ENCODE measurements at regions not wholly inside any gene's neighbourhood (a gene's known extent, or its start where the extent isn't known, plus 50 kb on each side); places are given as distances from the start of the nearest gene placed in this dataset.
"Not testable (repeated sequence)": the region's sequence is repeated elsewhere in the genome, so short reads cannot be mapped to it uniquely, and the experiment has no call there.

GRCh38 chr4:26241179-26241578 is 79.6 kb upstream of the RBPJ start:
- CTCF ChIA-PET: no interaction called here

GRCh38 chr4:26242451-26242850 is 78.4 kb upstream of the RBPJ start:
- DNase-seq: no peak
- Histone ChIP-seq H3K4me1 (ENCODE audit: control insufficient read depth in 1 of 2, extremely low read depth in 1 of 2, insufficient read depth in 2 of 2, low read length in 2 of 2) (no peaks in the 10 kb centered on the region), H3K36me3 (ENCODE audit: control insufficient read depth in 2 of 2, extremely low read depth in 1 of 2, insufficient read depth in 1 of 2, low read length in 1 of 2) (no peaks in the 10 kb centered on the region), H3K27ac (ENCODE audit: low read length) (no peak overlapping the region), H3K4me3 (ENCODE audit: control insufficient read depth in 1 of 2, extremely low read depth in 1 of 2, low read length in 1 of 2) (no peak overlapping the region), H3K27me3 (replicated peaks in 1 of 2; ENCODE audit: control insufficient read depth in 2 of 2, extremely low read depth in 1 of 2, insufficient read depth in 2 of 2, low read length in 1 of 2) (no peaks in the 10 kb centered on the region), H3K9me3 (no peaks in the 10 kb centered on the region)
- no peak overlapping the region for H3K4me3 Mint-ChIP-seq
- peaks cover 0 to 7% of the 10 kb centered on the region in 2 donors for H3K27me3 Mint-ChIP-seq
- no peak for ATAC-seq (replicated peaks in 1 of 4)
- no peaks in the 10 kb centered on the region for H3K9me3 Mint-ChIP-seq
- ChIA-PET POLR2A (no interaction called here), CTCF (no interaction called here)
- no peaks in the 10 kb centered on the region for H3K4me1 Mint-ChIP-seq
- no peaks in the 10 kb centered on the region for H3K36me3 Mint-ChIP-seq
- no peak overlapping the region for H3K27ac Mint-ChIP-seq

More at GRCh38 chr4:26241179-26241578, 79.6 kb upstream of the RBPJ start:
- Mint-ChIP-seq H3K9me3 (no peaks in the 10 kb centered on the region), H3K4me1 (no peaks in the 10 kb centered on the region), H3K4me3 (no peak overlapping the region), H3K27me3 (peaks cover 0 to 7% of the 10 kb centered on the region in 2 donors), H3K27ac (no peak overlapping the region), H3K36me3 (no peaks in the 10 kb centered on the region)
- WGBS (ENCODE audit: insufficient coverage): no CpG with 5 or more reads among the region's 4 CpGs
- Histone ChIP-seq H3K27ac (ENCODE audit: low read length) (no peak overlapping the region), H3K27me3 (replicated peaks in 1 of 2; ENCODE audit: control insufficient read depth in 2 of 2, extremely low read depth in 1 of 2, insufficient read depth in 2 of 2, low read length in 1 of 2) (no peaks in the 10 kb centered on the region), H3K9me3 (no peaks in the 10 kb centered on the region), H3K4me3 (ENCODE audit: control insufficient read depth in 1 of 2, extremely low read depth in 1 of 2, low read length in 1 of 2) (no peak overlapping the region), H3K4me1 (ENCODE audit: control insufficient read depth in 1 of 2, extremely low read depth in 1 of 2, insufficient read depth in 2 of 2, low read length in 2 of 2) (no peaks in the 10 kb centered on the region), H3K36me3 (ENCODE audit: control insufficient read depth in 2 of 2, extremely low read depth in 1 of 2, insufficient read depth in 1 of 2, low read length in 1 of 2) (no peaks in the 10 kb centered on the region)
- DNase-seq (no peak), ATAC-seq (replicated peaks in 1 of 4) (no peak)
- POLR2A ChIA-PET: no interaction called here

- CTCF ChIA-PET; H3K27me3 Mint-ChIP-seq; H3K36me3 Mint-ChIP-seq; ATAC-seq (replicated peaks in 1 of 4); H3K36me3 ChIP-seq (ENCODE audit: control insufficient read depth in 2 of 2, extremely low read depth in 1 of 2, insufficient read depth in 1 of 2, low read length in 1 of 2); H3K9me3 Mint-ChIP-seq; H3K4me1 Mint-ChIP-seq; H3K27me3 ChIP-seq (replicated peaks in 1 of 2; ENCODE audit: control insufficient read depth in 2 of 2, extremely low read depth in 1 of 2, insufficient read depth in 2 of 2, low read length in 1 of 2); H3K27ac Mint-ChIP-seq; H3K4me3 Mint-ChIP-seq; DNase-seq; H3K27ac ChIP-seq (ENCODE audit: low read length); H3K9me3 ChIP-seq; H3K4me3 ChIP-seq (ENCODE audit: control insufficient read depth in 1 of 2, extremely low read depth in 1 of 2, low read length in 1 of 2); POLR2A ChIA-PET; H3K4me1 ChIP-seq (ENCODE audit: control insufficient read depth in 1 of 2, extremely low read depth in 1 of 2, insufficient read depth in 2 of 2, low read length in 2 of 2): not testable (repeated sequence)
- whole genome bisulfite sequencing (ENCODE audit: insufficient coverage): no CpG with 5 or more reads among the region's 1 CpG
Observed at GRCh38 chr4:26244138-26244537, 76.7 kb upstream of the RBPJ start.

DNA sequence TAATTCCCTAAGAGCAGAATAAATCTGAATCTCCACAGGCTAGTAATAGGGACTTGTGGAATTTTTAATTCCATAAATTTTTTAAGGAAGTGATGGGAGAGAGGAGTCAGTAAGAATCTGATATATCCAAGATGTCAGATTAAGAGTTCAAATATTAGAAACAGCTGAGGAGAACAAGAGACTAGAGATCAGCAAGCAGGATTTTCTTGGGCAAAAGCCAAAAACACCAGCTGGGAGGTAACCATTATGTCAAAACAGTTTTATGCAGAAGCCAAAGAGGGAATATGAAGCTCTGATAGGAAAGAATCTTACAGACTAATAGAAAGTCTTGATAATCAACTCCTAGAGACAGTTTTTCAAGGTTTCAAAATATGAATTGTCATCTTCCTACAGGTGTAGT is 72.2 kb upstream of the RBPJ start:
- H3K27ac Mint-ChIP-seq: no peak overlapping the region
- no peaks in the 10 kb centered on the region for H3K36me3 Mint-ChIP-seq
- no peaks in the 10 kb centered on the region for H3K4me1 Mint-ChIP-seq
- ATAC-seq (replicated peaks in 1 of 4) (no peak), DNase-seq (no peak)
- no peaks in the 10 kb centered on the region for H3K9me3 Mint-ChIP-seq
- no peaks in the 10 kb centered on the region for H3K36me3 ChIP-seq (ENCODE audit: control insufficient read depth in 2 of 2, extremely low read depth in 1 of 2, insufficient read depth in 1 of 2, low read length in 1 of 2)
- no peak overlapping the region for H3K4me3 ChIP-seq (ENCODE audit: control insufficient read depth in 1 of 2, extremely low read depth in 1 of 2, low read length in 1 of 2)
- ChIA-PET CTCF (no interaction called here), POLR2A (no interaction called here)
- no peaks in the 10 kb centered on the region for H3K4me1 ChIP-seq (ENCODE audit: control insufficient read depth in 1 of 2, extremely low read depth in 1 of 2, insufficient read depth in 2 of 2, low read length in 2 of 2)
- peaks cover 0 to 4% of the 10 kb centered on the region in 2 donors for H3K27me3 Mint-ChIP-seq
- no peaks in the 10 kb centered on the region for H3K9me3 ChIP-seq
- no peak overlapping the region for H3K4me3 Mint-ChIP-seq
- H3K27me3 ChIP-seq (replicated peaks in 1 of 2; ENCODE audit: control insufficient read depth in 2 of 2, extremely low read depth in 1 of 2, insufficient read depth in 2 of 2, low read length in 1 of 2): no peaks in the 10 kb centered on the region
- no peak overlapping the region for H3K27ac ChIP-seq (ENCODE audit: low read length)

DNA sequence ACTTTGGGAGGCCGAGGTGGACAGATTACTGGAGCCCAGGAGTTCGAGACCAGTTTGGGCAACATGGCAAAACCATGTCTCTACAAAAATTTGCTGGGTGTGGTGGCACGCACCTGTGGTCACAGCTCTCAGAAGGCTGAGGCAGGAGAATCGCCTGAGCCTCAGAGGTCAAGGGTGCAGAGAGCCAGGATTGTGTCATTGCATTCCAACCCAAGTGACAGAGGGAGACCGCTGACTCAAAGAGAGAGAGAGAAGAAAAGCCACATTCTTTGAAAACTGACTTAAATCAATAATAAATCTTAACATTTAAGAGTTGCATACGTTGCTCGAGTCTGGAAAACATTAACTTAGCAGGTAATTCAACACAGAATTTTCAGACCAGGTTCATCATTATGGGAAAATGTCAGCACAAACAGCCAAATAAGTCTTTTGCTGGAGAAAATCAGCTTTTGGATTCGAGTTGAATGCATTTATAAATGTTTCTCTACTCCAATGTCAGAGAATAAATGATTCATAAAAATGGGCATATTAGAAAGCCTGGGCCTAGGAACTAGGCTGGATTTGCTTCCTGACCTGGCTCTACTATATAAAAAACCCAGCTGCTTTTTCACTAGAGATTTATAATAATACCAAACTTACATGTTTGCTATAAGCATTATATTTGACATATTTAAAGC is 68.3 kb upstream of the RBPJ start:
- ATAC-seq (replicated peaks in 1 of 4) (no peak), DNase-seq (no peak)
- Histone ChIP-seq H3K36me3 (ENCODE audit: control insufficient read depth in 2 of 2, extremely low read depth in 1 of 2, insufficient read depth in 1 of 2, low read length in 1 of 2) (no peaks in the 10 kb centered on the region), H3K9me3 (no peaks in the 10 kb centered on the region), H3K4me3 (ENCODE audit: control insufficient read depth in 1 of 2, extremely low read depth in 1 of 2, low read length in 1 of 2) (no peak overlapping the region), H3K27me3 (replicated peaks in 1 of 2; ENCODE audit: control insufficient read depth in 2 of 2, extremely low read depth in 1 of 2, insufficient read depth in 2 of 2, low read length in 1 of 2) (no peaks in the 10 kb centered on the region), H3K4me1 (ENCODE audit: control insufficient read depth in 1 of 2, extremely low read depth in 1 of 2, insufficient read depth in 2 of 2, low read length in 2 of 2) (no peaks in the 10 kb centered on the region), H3K27ac (ENCODE audit: low read length) (no peak overlapping the region)
- no peaks in the 10 kb centered on the region for H3K36me3 Mint-ChIP-seq
- no peaks in the 10 kb centered on the region for H3K4me1 Mint-ChIP-seq
- CTCF ChIA-PET: interaction anchor here in 1 of 2 donors (0.7 kb wide), 1 partner anchor 255 kb away, joined by 4 read pairs; no protein-coding TSS in a partner anchor
- no peak overlapping the region for H3K27ac Mint-ChIP-seq
- H3K9me3 Mint-ChIP-seq: no peaks in the 10 kb centered on the region
- WGBS (ENCODE audit: insufficient coverage): 68% methylated on average over 4 of the region's 8 CpGs
- H3K27me3 Mint-ChIP-seq: peaks cover 0 to 9% of the 10 kb centered on the region in 2 donors
- no peak overlapping the region for H3K4me3 Mint-ChIP-seq
- POLR2A ChIA-PET: interaction anchor here (0.5 to 0.8 kb wide), 2 partner anchors 15 to 205 kb away, joined by 3 to 4 read pairs; no protein-coding TSS in a partner anchor

DNA sequence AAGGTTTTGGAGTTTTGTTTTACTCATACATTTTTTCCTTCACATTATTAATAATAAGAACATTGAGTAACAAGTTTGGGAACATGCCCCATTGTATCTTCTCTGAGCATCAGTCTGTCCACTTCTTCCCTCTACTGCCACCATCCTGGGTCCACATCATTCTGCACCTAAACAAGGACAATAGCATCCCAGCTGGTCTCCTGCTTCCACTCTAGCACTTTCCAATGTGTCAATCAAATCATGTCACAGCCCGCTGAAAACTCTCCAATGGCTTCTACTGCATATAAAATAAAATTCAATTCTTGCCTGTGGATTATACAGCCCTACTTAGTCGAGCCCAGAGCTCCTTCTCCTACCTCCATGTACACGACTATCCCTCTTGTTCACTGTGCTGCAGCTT is 66.8 kb upstream of the RBPJ start:
- Histone ChIP-seq H3K27ac (ENCODE audit: low read length) (no peak overlapping the region), H3K4me1 (ENCODE audit: control insufficient read depth in 1 of 2, extremely low read depth in 1 of 2, insufficient read depth in 2 of 2, low read length in 2 of 2) (no peaks in the 10 kb centered on the region), H3K9me3 (no peaks in the 10 kb centered on the region), H3K27me3 (replicated peaks in 1 of 2; ENCODE audit: control insufficient read depth in 2 of 2, extremely low read depth in 1 of 2, insufficient read depth in 2 of 2, low read length in 1 of 2) (no peaks in the 10 kb centered on the region), H3K36me3 (ENCODE audit: control insufficient read depth in 2 of 2, extremely low read depth in 1 of 2, insufficient read depth in 1 of 2, low read length in 1 of 2) (no peaks in the 10 kb centered on the region), H3K4me3 (ENCODE audit: control insufficient read depth in 1 of 2, extremely low read depth in 1 of 2, low read length in 1 of 2) (no peak overlapping the region)
- no peaks in the 10 kb centered on the region for H3K36me3 Mint-ChIP-seq
- ChIA-PET CTCF (no interaction called here), POLR2A (no interaction called here)
- no peaks in the 10 kb centered on the region for H3K9me3 Mint-ChIP-seq
- no peak overlapping the region for H3K4me3 Mint-ChIP-seq
- H3K27me3 Mint-ChIP-seq: peaks cover 0 to 9% of the 10 kb centered on the region in 2 donors
- no peak overlapping the region for H3K27ac Mint-ChIP-seq
- no peaks in the 10 kb centered on the region for H3K4me1 Mint-ChIP-seq
- no peak for DNase-seq
- no peak for ATAC-seq (replicated peaks in 1 of 4)
- 90% methylated on average over 3 of the region's 3 CpGs for WGBS (ENCODE audit: insufficient coverage)

DNA sequence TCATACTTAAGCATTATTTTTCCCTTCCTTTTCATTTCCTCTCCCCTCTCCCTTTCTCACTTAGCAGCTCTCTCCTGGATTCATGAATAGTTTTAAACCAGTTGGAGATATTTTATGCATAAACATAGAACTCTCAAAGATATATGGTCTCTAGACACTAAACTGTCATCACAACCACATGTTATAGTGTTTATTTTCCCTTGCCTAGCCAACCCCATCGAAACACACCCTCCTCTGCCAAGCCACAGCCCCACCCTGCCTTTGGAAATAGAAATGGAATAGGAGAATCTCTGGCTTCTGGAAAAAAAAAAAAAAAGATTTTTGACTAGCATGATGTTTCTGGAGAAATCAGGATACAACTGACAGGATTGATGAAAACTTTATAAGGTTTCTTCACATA is 64.8 kb upstream of the RBPJ start:
- H3K4me1 Mint-ChIP-seq: no peaks in the 10 kb centered on the region
- H3K27me3 ChIP-seq (replicated peaks in 1 of 2; ENCODE audit: control insufficient read depth in 2 of 2, extremely low read depth in 1 of 2, insufficient read depth in 2 of 2, low read length in 1 of 2): no peaks in the 10 kb centered on the region
- no peak overlapping the region for H3K4me3 Mint-ChIP-seq
- DNase-seq: no peak
- no peaks in the 10 kb centered on the region for H3K36me3 ChIP-seq (ENCODE audit: control insufficient read depth in 2 of 2, extremely low read depth in 1 of 2, insufficient read depth in 1 of 2, low read length in 1 of 2)
- H3K9me3 Mint-ChIP-seq: peaks cover 3 to 4% (median 3%) of the 10 kb centered on the region in 3 donors
- CTCF ChIA-PET: interaction anchor here in 1 of 2 donors (0.6 to 0.7 kb wide), 2 partner anchors 804 to 1696 kb away, joined by 4 to 5 read pairs; no protein-coding TSS in a partner anchor
- H3K27me3 Mint-ChIP-seq: peaks cover 0 to 5% of the 10 kb centered on the region in 2 donors
- no peaks in the 10 kb centered on the region for H3K9me3 ChIP-seq
- H3K4me3 ChIP-seq (ENCODE audit: control insufficient read depth in 1 of 2, extremely low read depth in 1 of 2, low read length in 1 of 2): no peak overlapping the region
- no peaks in the 10 kb centered on the region for H3K4me1 ChIP-seq (ENCODE audit: control insufficient read depth in 1 of 2, extremely low read depth in 1 of 2, insufficient read depth in 2 of 2, low read length in 2 of 2)
- no peak overlapping the region for H3K27ac Mint-ChIP-seq
- WGBS (ENCODE audit: insufficient coverage): no CpG with 5 or more reads among the region's 1 CpG
- POLR2A ChIA-PET: interaction anchor here in 1 of 2 donors (0.6 kb wide), 1 partner anchor 268 kb away, joined by 3 read pairs; no protein-coding TSS in a partner anchor
- no peak overlapping the region for H3K27ac ChIP-seq (ENCODE audit: low read length)
- no peaks in the 10 kb centered on the region for H3K36me3 Mint-ChIP-seq
- no peak for ATAC-seq (replicated peaks in 1 of 4)
